GM12874 (cell line): ENCODE measurements at regions not wholly inside any gene's neighbourhood (a gene's known extent, or its start where the extent isn't known, plus 50 kb on each side); places are given as distances from the start of the nearest gene placed in this dataset.

Experiments used
- TF ChIP-seq, protein P1 (sequence below): IDR thresholded peaks from 2 replicates; pipeline ENCODE4 v1.5.1; 2011; ENCODE audit warnings: low read depth, mild to moderate bottlenecking, control low read depth, low read length, moderate library complexity; ENCODE audit not compliant: insufficient read depth

DNA sequence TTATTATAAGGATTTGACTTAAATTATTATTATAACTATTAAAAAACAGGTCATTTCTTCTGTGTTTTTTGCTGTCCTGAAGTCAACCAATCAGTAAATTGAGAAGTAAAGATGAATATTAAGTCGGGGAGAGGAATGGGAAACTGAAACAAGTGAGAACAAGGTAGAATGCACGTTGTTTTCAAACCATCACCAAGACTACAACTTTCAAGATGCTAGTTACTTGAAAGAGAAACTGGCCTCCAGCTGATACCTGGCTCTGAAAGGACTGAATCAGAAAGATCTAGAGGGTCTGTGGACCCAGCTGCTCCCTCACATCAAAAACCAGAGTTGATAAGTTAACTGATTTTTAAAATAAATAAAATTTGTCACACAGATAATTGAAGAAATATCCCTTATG, 1301.5 kb upstream of the ATXN8OS start:
- TF ChIP-seq, protein P1, sequence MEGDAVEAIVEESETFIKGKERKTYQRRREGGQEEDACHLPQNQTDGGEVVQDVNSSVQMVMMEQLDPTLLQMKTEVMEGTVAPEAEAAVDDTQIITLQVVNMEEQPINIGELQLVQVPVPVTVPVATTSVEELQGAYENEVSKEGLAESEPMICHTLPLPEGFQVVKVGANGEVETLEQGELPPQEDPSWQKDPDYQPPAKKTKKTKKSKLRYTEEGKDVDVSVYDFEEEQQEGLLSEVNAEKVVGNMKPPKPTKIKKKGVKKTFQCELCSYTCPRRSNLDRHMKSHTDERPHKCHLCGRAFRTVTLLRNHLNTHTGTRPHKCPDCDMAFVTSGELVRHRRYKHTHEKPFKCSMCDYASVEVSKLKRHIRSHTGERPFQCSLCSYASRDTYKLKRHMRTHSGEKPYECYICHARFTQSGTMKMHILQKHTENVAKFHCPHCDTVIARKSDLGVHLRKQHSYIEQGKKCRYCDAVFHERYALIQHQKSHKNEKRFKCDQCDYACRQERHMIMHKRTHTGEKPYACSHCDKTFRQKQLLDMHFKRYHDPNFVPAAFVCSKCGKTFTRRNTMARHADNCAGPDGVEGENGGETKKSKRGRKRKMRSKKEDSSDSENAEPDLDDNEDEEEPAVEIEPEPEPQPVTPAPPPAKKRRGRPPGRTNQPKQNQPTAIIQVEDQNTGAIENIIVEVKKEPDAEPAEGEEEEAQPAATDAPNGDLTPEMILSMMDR, result no peak

DNA sequence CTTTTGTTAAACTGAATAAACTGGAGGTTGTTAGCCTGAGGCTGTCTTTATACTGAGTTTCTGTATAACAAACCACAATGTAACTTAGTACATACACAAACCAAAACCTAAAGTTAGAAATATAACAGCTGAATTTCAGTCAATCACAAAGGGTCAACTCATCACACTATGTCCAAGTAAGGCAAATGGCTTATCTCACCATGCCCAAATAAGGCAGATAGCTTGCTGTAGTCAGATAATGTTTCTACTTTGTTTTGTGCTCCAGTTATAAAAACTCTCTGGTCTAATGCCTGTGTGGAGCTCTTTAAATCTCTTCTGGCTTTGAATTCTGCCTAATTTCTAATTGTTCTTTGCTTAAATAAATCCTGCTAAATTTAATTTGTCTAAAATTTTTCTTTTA, 1323.4 kb upstream of the ATXN8OS start:
- TF ChIP-seq, protein P1, result no peak

DNA sequence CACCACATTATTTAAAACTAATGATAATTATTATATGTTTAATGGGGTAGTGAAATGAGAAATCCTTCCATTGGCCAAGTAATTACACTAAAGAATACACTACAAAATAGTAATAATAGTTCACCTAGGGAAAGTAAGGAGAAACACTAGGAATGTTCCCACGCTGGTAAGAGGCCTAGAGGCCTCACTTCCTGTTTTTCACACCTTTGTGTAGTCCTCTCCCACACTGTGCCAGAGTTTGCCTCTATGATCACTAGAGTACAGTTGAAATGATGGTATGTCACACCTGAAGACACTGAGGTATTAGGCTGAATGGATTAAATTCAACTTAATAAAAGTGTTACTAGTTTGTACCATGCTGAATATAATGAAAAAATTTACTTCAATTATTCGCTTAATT, 1348.0 kb upstream of the ATXN8OS start:
- TF ChIP-seq, protein P1, result no peak

DNA sequence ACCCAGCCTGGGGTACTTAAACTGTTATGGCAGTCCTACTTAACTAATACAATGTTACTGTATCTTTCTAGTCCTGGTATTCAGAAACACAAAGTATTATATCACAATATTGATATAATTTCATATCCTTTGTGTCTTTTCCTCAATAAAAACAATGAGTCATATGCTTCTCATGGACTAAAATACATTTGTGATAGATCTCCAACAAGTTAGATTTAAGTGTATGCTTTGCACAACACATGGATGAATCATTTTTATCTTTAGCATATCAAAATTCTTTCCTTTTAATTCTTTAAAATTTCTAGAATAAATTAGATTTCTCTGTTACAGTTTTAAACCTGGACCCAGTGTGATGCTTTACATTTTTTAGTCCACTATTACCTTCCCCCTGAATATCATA, 1357.8 kb upstream of the ATXN8OS start:
- TF ChIP-seq, protein P1, result no peak

DNA sequence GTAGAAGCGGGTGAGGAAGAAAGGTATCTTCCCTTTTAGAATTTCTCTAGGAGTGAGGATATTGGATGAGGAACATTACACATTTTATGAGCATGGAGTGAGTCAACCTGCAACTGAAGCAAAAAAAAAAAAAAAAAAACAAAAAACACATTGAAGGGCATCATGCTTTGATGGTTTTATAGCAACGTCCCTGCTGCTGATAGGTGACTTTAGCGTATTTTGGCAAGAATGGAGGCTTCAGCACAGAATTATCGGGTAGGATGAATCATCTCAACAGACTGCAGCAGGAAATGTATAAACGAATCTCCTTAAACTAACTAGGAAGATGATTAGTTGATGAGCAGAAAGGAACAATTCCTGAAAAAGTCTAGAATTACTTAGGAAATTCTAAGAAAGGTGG, 1359.6 kb upstream of the ATXN8OS start:
- TF ChIP-seq, protein P1, result no peak

DNA sequence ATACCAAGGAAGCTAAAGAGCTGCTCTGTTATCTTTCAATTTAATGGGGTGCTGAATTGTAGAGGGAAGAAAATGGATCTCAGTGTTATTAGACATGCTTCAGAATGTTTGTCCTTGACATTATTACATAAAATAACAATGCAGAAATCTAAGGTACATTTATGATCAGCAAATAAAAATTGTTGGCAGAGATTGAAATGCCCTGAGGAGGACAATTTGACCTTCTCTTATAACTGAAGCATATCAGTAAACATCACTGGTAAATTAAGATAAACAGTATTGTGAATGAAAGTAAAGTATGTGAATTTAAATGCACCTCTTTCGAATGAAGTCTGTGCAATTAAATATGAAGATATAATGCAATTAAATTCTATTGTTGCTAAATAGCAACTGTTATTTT, 1362.1 kb upstream of the ATXN8OS start:
- TF ChIP-seq, protein P1, result no peak

DNA sequence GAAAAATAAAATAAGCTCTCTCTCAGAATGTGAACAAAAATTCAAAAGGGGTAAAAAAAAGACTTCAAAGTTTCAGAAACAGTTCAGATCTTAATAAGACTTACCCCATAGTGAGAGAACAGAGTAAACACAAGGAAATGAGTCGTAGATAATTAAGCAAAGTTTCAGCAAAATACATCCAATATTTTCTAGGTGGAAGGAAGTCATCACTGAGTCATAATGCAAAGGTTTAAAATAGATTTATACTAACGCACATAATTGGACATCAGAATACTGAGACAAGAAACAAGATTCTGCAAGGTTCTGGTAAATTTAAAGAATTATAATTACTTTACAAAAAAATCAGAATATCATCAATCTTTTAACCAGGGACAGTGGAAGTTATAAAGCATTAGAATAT, 1370.7 kb upstream of the ATXN8OS start:
- TF ChIP-seq, protein P1, result no peak

DNA sequence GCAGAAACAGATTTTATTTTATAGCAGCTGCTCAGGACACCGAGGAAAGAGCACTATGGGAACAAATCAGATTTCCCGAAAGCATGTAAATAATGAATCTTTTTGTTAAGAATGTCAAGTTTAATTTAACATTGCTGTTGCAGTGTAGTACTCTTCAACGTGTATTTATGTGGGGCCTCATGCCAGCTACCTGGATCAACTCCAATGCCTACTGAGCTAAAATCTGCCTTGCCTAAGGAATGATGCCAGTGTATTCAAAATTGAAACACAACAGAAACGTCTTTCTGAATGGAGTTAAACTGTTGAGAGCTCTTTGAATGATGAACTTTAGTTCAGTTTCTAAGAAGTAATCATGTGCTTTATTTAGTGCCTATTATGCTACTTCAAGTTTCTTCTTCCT, 1379.8 kb upstream of the ATXN8OS start:
- TF ChIP-seq, protein P1, result no peak
